Sigmoid colon (tissue), 6 donors: ENCODE measurements at regions not wholly inside any gene's neighbourhood (a gene's known extent, or its start where the extent isn't known, plus 50 kb on each side); places are given as distances from the start of the nearest gene placed in this dataset.

ENCODE experiments used
- DNase-seq: peaks from one replicate; pipeline ENCODE4 v3.0.0-alpha.2; 2019
- H3K27ac ChIP-seq, 4 donors: fragments of 200-600 bp; sonication (generic); one replicate each; pipeline ENCODE4 v1.5.1; 2016 to 2019; ENCODE audit warnings: mild to moderate bottlenecking in 1 of 4
- H3K27me3 ChIP-seq, 3 donors: fragments of 200-600 bp; sonication (generic); one replicate each; pipeline ENCODE4 v1.5.1; 2019; ENCODE audit warnings: mild to moderate bottlenecking in 1 of 3
- H3K36me3 ChIP-seq, 4 donors: fragments of 200-600 bp; sonication (generic); one replicate each; pipeline ENCODE4 v1.5.1; 2016 to 2019
- H3K4me1 ChIP-seq, 4 donors: fragments of 200-600 bp; sonication (generic); one replicate each; pipeline ENCODE4 v1.5.1; 2017 to 2019
- H3K4me3 ChIP-seq, 4 donors: fragments of 200-600 bp; sonication (generic); one replicate each; pipeline ENCODE4 v1.5.1; 2017 to 2019; ENCODE audit warnings: mild to moderate bottlenecking in 2 of 4, moderate library complexity in 1 of 4
- H3K9me3 ChIP-seq, 4 donors: fragments of 200-600 bp in 3 of 4; sonication (generic) in 3 of 4; one replicate each; pipeline versions ENCODE4 v1.5.1 to v1.6.1; 2013 to 2019
- EP300 ChIP-seq, 4 donors: sonication (generic); formaldehyde crosslinking; IDR thresholded peaks; one replicate each; pipeline ENCODE4 v1.6.1; 2017; ENCODE audit warnings: antibody characterized with exemption in 4 of 4
- POLR2A ChIP-seq, 2 donors: fragments of 450-650 bp; IDR thresholded peaks; one replicate each; pipeline ENCODE4 v1.6.1; 2016; ENCODE audit warnings: antibody characterized with exemption in 2 of 2, mild to moderate bottlenecking in 2 of 2, moderate library complexity in 2 of 2
- POLR2AphosphoS5 ChIP-seq, 4 donors: sonication (generic); formaldehyde crosslinking; IDR thresholded peaks; one replicate each; pipeline ENCODE4 v1.6.1; 2017; ENCODE audit warnings: antibody characterized with exemption in 4 of 4
- WGBS, 2 donors: extraction: QIAGEN DNeasy Blood & Tissue Kit; methylation state at CpG; one replicate each; pipeline ENCODE4 v1.1.7; 2013; 5-methylcytosine and 5-hydroxymethylcytosine counted together
- intact Hi-C: fragments of 100-400 bp; cut with DNase I; formaldehyde crosslinking; loops from one replicate; pipeline ENCODE4 v1.15.1; 2023
- TF ChIP-seq, protein P1 (sequence below), 4 experiments: fragments of 450-650 bp in 3 of 4; fragments of 200-600 bp in 1 of 4; IDR thresholded peaks; one replicate each; pipeline ENCODE4 v1.5.1; 2016 to 2019; ENCODE audit warnings: antibody characterized with exemption in 4 of 4, mild to moderate bottlenecking in 3 of 4, moderate library complexity in 2 of 4
- donor health status: healthy with polysubstance abuse.
- donor health status: healthy.

DNA sequence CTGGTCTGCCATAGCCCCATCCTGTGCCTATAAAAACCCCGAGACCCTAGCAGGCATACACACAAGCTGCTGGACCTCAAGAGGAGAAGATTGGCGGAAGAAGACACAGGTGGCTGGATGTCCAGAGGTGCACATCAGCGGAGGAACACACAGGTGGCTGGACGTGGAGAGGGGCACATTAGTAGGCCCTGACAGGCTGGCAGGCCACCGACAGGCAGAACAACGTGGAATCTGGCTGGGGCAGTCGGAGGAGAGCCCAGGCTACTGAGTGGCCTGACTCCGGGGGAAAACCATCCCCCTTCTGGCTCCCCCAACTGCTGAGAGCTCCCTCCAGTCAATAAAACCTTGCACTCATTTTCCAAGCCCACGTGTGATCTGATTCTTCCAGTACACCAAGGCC lies 512.5 kb upstream of the AMOT start:
- no peaks in the 10 kb centered on the region for H3K27me3 ChIP-seq
- DNase-seq = no peak
- TF ChIP-seq POLR2AphosphoS5 (IDR thresholded peaks at IDR 0.05) (no peak), EP300 (IDR thresholded peaks at IDR 0.05) (no peak), POLR2A (IDR thresholded peaks at IDR 0.05) (no peak)
- TF ChIP-seq, protein P1, sequence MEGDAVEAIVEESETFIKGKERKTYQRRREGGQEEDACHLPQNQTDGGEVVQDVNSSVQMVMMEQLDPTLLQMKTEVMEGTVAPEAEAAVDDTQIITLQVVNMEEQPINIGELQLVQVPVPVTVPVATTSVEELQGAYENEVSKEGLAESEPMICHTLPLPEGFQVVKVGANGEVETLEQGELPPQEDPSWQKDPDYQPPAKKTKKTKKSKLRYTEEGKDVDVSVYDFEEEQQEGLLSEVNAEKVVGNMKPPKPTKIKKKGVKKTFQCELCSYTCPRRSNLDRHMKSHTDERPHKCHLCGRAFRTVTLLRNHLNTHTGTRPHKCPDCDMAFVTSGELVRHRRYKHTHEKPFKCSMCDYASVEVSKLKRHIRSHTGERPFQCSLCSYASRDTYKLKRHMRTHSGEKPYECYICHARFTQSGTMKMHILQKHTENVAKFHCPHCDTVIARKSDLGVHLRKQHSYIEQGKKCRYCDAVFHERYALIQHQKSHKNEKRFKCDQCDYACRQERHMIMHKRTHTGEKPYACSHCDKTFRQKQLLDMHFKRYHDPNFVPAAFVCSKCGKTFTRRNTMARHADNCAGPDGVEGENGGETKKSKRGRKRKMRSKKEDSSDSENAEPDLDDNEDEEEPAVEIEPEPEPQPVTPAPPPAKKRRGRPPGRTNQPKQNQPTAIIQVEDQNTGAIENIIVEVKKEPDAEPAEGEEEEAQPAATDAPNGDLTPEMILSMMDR (IDR thresholded peaks at IDR 0.05) = no peak
- no peak overlapping the region for H3K4me3 ChIP-seq
- no peak overlapping the region for H3K27ac ChIP-seq
- no peaks in the 10 kb centered on the region for H3K4me1 ChIP-seq
- intact Hi-C loops = no loop called here
- H3K36me3 ChIP-seq = no peaks in the 10 kb centered on the region
- no peaks in the 10 kb centered on the region for H3K9me3 ChIP-seq
- 81 to 89% methylated on average over 9 of the region's 9 CpGs for WGBS, 2 donors

DNA sequence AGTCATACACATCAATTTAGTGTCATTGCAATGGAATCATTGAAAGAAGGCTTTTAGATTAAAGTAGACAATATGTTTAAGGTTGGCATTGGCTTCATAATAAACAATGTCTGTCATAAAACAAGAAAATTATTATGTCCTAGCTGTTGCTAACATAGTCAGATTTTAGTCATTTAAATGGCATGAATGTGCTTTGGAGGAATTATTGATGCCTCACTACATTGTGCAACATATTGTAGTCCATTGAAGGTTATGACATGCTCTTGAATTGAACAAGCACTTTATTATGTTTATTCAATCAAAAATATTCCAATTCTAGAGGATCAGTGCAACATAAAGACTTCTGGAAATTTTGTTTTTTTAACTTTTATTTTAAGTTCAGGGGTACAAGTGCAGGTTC lies 489.8 kb upstream of the AMOT start:
- TF ChIP-seq EP300 (IDR thresholded peaks at IDR 0.05) (no peak), POLR2AphosphoS5 (IDR thresholded peaks at IDR 0.05) (no peak), POLR2A (IDR thresholded peaks at IDR 0.05) (no peak)
- TF ChIP-seq, protein P1 (IDR thresholded peaks at IDR 0.05) = no peak
- Histone ChIP-seq H3K4me3 (no peak overlapping the region), H3K4me1 (no peaks in the 10 kb centered on the region), H3K27ac (no peak overlapping the region), H3K36me3 (no peaks in the 10 kb centered on the region), H3K27me3 (no peaks in the 10 kb centered on the region), H3K9me3 (no peaks in the 10 kb centered on the region)
- no peak for DNase-seq
- intact Hi-C loops = no loop called here

DNA sequence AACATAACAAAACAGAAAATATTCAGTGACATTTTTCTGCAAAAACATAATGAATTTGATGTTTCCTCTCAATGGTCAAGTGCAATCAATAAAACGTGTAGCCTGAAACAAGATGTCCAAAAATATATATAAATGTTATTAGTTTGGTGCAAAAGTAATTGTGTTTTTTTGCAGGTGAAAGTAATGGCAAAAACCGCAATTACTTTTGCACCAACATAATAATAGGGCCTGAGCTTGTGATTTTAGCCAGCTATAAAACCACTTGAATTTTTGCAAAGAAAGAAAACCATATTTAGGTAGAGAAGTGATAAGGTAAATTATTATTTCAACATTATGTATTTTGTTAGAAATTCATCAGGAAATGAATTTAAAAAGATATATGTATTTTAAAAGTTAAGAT lies 475.3 kb upstream of the AMOT start:
- TF ChIP-seq EP300 (IDR thresholded peaks at IDR 0.05) = no peak
- no peak for TF ChIP-seq POLR2A (IDR thresholded peaks at IDR 0.05)
- TF ChIP-seq, protein P1 (IDR thresholded peaks at IDR 0.05) = no peak
- TF ChIP-seq POLR2AphosphoS5 (IDR thresholded peaks at IDR 0.05) = no peak
- no peaks in the 10 kb centered on the region for H3K36me3 ChIP-seq
- intact Hi-C loops = no loop called here
- H3K27ac ChIP-seq = no peak overlapping the region
- no peak for DNase-seq
- no peaks in the 10 kb centered on the region for H3K27me3 ChIP-seq
- no peaks in the 10 kb centered on the region for H3K9me3 ChIP-seq
- no peak overlapping the region for H3K4me3 ChIP-seq
- no peaks in the 10 kb centered on the region for H3K4me1 ChIP-seq
- 81 to 84% methylated on average over 2 of the region's 2 CpGs for WGBS, 2 donors

DNA sequence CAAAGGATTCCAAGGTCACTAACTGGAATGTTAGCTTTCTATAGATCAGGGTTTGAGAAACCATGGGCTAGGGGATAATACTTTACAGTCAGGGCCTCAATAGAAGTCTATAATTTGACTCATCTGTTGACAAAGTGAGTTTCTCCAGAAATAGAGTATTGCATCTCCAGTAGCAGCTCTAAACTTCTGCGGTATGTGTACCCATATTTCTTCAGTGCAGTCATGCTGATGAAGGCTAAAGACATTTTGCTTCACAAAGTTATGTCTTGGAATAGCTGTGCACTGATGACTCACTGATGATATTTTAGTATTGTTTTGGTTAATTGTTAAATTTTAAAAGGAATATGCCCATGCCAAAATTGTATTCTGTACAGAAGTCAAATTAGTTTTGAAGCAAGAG lies 464.9 kb upstream of the AMOT start:
- TF ChIP-seq EP300 (IDR thresholded peaks at IDR 0.05) = no peak
- no peak for TF ChIP-seq POLR2AphosphoS5 (IDR thresholded peaks at IDR 0.05)
- no peak for TF ChIP-seq POLR2A (IDR thresholded peaks at IDR 0.05)
- TF ChIP-seq, protein P1 (IDR thresholded peaks at IDR 0.05) = no peak
- H3K27ac ChIP-seq = no peak overlapping the region
- H3K4me3 ChIP-seq = no peak overlapping the region
- no peaks in the 10 kb centered on the region for H3K9me3 ChIP-seq
- no peaks in the 10 kb centered on the region for H3K27me3 ChIP-seq
- intact Hi-C loops = no loop called here
- H3K36me3 ChIP-seq = no peaks in the 10 kb centered on the region
- DNase-seq = no peak
- H3K4me1 ChIP-seq = no peaks in the 10 kb centered on the region
- 94 to 98% methylated on average over 1 of the region's 1 CpG for WGBS, 2 donors

DNA sequence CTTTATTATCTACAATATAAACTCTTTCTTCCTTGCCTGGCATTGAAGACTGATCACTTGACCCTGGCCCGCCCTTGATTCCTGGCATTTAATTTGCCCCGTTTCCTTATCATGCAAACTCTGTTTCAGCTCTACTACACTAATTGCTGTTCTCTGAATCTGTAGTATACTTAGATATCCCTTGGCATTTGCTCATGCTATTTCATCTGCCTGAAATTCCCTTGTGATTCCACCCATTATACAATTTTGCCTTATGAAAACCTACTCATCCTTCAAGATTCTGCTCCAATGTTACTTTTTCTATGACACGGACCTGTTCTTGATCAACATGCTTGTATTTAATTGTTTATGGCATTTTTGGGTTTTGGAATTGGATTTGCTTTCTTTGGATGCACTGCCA lies 459.9 kb upstream of the AMOT start:
- Histone ChIP-seq H3K27me3 (no peaks in the 10 kb centered on the region), H3K27ac (no peak overlapping the region), H3K4me1 (no peaks in the 10 kb centered on the region), H3K4me3 (no peak overlapping the region), H3K36me3 (no peaks in the 10 kb centered on the region), H3K9me3 (no peaks in the 10 kb centered on the region)
- no peak for TF ChIP-seq POLR2AphosphoS5 (IDR thresholded peaks at IDR 0.05)
- no peak for TF ChIP-seq POLR2A (IDR thresholded peaks at IDR 0.05)
- no peak for TF ChIP-seq EP300 (IDR thresholded peaks at IDR 0.05)
- TF ChIP-seq, protein P1 (IDR thresholded peaks at IDR 0.05) = no peak
- no peak for DNase-seq
- 37 to 83% methylated on average over 3 of the region's 3 CpGs for WGBS, 2 donors
- intact Hi-C loops = no loop called here
